NCI-H460 (cell line): ENCODE measurements at regions not wholly inside any gene's neighbourhood (a gene's known extent, or its start where the extent isn't known, plus 50 kb on each side); places are given as distances from the start of the nearest gene placed in this dataset.

ENCODE experiments used
- DNase-seq: peaks from one replicate; pipeline ENCODE4 v3.0.0-alpha.2; 2016; ENCODE audit warnings: low read depth; ENCODE audit errors: extremely low read depth

DNA sequence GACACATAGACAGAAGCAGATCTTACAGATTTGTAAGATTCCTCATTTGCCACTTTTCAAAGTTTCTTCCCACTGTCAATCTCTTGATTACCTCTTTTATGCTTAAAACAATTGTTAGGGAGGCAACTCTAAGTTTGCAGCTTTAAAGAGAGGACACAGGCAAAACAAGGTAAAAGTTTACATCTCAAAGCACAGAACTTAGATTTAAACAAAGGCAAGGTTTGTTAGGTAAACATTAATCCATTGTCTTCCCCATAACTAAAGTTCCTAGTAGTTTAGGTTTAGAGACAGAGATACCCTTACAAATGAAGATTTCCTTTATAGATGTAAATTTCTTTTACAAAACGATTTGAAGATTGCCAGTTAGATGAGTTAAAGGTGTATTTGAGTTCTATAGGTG lies 176.9 kb downstream of the AASDH start:
- no peak for DNase-seq

DNA sequence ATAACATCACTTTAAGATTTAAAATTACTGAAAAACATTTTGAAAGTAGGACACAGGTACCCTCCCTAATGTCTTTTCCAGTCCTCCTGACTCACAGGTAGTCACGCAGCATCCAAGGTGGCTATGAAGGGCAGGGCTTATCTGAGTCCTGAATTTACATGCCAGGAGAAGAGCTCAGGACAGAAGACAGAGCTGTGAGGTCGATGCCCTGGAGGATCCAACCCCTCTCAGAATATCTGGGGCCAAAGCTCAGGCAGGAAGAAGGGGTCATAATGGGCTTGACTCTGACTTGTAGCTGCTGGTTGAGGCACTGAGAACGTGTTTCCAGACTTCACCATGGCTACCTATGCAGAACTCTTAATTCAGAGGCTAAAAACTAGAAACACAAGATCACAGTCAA lies 177.5 kb downstream of the AASDH start:
- DNase-seq = no peak

- no peak for DNase-seq
Observed at GRCh38 chr4:56208103-56208502, 179.2 kb downstream of the AASDH start.

GRCh38 chr4:56206258-56206657 lies 181.0 kb downstream of the AASDH start:
- no peak for DNase-seq

- no peak for DNase-seq
Observed at GRCh38 chr4:56200275-56200674, 187.0 kb downstream of the AASDH start.

DNA sequence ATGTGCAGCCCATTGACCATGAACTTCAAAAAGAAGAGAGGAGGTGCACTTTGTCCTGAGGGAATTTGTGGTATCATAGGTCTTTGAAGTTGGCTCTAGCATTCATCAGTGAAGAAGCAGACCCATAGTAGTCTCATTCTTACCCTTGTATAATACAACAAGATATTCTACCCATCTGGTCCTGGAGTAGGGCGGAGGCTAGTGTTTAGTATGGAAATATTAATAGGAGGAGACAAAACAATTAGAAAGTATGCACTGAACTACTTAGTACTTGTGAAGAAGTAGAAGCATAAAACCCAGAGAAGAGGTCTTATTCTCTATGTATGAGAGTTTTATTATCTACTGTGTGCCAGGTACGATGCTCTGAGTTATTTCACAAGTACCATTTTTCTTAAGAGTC lies 189.0 kb downstream of the AASDH start:
- no peak for DNase-seq

DNA sequence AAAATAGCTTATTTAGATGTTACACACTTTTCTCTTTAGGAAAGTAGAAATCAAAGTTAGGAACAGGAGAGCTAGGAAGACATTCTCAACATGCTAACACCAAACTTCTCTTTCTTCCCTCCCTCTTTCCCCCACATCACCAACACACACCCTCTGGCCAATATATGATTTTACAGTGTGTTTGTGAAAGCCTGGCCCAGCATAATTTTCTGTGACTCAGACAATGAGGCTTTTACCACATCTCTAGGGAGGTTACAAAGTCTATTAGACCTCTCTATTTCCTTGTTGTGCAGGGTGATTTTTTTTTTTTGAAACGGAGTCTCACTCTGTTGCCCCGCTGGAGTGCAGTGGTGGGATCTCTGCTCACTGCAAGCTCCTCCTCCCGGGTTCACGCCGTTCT lies 189.9 kb downstream of the AASDH start:
- no peak for DNase-seq

- DNase-seq = no peak
Observed at GRCh38 chr4:56195025-56195424, 192.3 kb downstream of the AASDH start.

DNA sequence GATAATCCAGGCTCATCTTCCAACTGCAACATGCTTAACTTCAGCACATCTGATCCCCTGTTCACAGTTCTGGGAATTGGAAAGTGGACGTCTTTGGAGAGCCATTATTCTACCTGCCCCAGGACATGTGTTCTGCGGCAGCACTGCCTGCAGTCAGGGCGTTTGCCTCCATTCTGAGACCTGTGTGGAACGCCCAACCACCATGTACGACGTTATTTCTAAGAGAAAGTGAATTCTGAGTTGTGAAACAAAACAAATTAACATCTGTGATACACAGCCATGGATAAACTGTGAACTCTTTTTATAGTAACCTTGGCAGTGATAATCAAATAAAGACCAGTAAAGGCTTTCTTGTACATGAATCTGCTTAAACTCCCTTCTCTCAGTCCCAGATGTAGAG lies 195.8 kb downstream of the AASDH start:
- no peak for DNase-seq

DNA sequence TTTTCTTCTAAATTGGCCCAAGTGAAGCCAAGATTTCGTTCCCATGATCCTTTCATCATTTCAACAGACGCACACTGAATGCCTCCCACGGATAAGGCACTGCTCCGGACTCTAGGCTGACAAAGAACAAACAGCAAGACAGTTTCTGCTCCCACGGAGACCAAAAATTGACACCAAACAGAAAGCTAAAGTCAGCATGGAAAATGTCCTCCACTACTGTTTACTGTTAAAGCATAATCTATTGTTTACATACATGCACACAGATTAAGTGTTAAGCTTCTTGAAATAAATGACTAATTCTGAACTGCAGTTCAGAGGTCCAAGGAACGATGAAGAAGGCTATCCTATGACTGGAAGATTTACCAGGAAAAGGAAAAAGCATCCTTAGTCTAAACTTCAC lies 199.6 kb downstream of the AASDH start:
- DNase-seq = no peak

- no peak for DNase-seq
Observed at GRCh38 chr4:56186808-56187523, 200.3 kb downstream of the AASDH start.

DNA sequence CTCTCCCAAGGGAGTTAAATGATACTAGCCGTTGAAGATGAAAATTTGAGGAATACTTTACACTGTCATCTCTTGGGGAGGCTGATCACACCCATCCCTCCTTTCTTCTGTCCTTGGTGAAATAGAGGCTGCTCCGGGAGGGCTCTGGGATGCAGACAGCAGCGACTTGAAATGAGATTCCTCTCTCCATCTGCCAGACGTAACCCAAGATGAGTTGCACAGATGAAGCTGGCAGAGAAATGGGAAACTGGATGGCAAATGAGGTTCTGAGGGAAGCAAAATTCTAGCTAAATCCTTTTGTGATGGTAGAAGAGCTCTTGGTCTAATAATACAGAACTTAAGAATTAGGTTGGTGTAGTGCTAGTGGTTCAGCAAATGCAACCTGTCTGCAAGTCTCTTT lies 201.4 kb downstream of the AASDH start:
- DNase-seq = no peak

DNA sequence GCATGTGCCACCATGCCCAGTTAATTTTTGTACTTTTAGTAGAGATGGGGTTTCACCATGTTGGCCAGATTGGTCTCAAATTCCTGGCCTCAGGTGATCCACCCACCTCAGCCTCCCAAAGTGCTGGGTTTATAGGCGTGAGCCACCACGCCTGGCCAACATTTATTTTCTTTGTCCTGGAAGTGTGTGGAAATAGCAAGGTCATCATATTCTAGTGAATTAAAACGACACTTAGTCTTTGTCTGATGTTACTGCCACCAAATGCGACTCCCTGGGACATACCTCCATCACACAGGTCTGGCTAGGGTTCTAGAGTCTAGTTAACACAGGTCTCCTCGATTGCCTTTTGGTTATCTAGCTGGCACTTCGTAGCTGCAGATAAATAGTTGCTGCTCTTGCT lies 203.1 kb downstream of the AASDH start:
- DNase-seq = no peak

GRCh38 chr4:56183344-56183959 lies 203.8 kb downstream of the AASDH start:
- DNase-seq = no peak

DNA sequence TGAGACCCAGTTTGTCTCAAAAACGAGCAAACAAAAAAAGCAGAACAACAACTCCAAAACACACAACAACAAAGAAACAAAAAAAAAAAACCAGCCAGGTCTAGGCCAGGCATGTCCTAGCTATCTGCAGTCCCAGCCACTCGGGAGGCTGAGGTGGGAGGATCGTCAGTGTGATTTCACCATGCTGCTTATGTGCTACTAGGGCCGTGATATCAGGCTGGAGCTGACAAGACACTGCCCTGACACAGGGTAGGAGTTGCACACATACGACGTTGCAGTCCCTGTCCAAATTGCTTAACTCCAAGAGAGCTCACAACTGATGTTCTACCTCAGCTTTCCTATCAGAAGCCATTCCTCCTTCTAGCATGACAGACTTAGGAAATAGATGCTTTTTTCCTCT lies 204.9 kb downstream of the AASDH start:
- no peak for DNase-seq

DNA sequence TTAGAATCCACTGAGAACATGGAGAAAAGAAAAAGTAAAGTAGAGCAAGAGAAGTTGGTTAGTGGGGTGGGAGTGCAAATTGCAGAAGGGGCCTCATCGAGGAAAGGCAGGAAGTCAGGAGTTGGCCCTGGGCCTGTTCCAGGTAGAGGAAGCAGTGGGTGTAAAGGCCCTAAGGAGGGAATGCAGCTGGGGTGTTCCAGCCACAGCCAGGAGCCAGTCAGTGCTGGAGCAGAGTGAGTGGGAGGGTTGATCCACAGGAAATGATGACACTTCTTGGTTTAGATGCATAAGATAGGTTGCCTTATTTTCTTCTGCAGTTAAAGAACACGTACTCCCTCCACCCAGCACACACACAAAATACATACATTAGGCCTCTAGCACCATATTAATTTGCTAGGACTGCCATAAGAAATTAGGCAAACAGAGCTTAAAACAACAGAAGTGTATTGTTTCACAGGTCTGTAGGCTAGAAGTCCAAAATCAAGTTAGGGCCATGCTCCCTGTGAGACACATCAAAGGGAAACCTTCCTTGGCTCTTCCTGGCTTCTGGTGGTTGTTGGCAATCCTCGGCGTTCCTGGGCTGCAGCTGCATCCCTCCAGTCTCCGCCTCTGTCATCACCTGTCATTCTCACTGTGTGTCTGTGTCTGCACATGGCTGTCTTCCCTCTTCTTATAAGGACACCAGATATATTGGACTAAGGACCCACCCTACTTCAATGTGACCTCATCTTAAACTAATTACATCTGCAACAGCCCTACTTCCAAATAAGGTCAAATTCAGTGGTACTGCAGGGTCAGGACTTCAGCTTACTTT lies 205.9 kb downstream of the AASDH start:
- DNase-seq = no peak

- DNase-seq = no peak
Observed at GRCh38 chr4:56169061-56169460, 218.2 kb downstream of the AASDH start.

GRCh38 chr4:56164907-56165306 lies 216.2 kb downstream of the CEP135 start:
- no peak for DNase-seq

- DNase-seq = no peak
Observed at GRCh38 chr4:56160636-56161035, 211.9 kb downstream of the CEP135 start.

DNA sequence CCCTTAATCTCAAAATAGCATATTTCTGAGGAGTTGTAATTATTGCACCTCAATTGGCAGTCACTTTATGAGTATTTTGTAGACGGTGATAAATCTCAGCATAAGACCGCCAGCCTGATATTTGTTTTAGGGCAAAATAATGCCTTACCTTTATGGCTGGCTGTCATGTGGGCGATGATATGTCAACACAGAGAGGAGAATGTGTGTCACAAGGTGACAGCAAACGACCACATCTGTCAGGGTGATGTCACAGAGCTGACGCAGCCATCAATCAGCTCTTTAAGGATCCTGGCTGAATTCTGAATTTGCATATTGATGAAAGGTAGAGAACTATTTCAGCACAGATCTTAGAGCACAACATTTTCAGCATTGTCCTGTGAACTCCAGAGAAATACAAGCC lies 209.7 kb downstream of the CEP135 start:
- no peak for DNase-seq

DNA sequence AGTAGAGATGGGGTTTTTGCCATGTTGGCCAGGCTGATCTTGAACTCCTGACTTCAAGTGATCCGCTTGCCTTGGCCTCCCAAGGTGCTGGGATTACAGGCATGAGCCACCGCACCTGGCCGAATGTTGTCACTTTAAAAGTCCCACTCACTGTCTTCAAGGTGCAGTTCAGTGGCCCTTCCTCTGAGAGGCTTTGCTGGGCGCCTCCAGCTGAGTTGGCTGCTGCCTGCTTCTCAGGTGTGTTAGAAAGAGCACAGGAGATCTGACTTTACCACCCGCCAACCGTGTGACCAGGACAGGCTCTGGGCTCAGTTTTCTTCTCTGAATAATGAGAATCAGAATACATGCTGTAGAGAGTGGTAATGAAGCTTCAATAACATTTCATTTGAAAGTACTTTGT lies 207.4 kb downstream of the CEP135 start:
- DNase-seq = no peak

DNA sequence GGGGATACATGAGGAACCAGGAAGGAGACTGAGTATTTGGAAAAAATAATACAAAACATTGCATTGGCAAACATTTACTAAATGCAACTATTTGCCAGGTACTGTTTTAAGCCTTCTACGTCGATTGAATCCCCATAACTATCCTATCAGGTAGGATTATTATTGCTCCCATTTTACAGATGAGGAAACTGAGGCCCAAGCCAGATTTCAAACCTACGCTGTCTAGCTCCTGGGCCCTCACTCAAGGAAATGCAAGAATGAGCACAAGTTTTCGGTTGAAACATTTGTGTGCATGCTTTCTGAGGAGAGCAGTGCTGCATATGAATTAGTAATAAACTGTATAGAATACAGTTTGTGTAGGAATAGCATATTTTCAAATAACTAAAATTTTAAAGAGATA lies 206.7 kb downstream of the CEP135 start:
- no peak for DNase-seq
